Activated CD8-positive, alpha-beta memory T cell treated with anti-CD3 and anti-CD28 coated beads, Interleukin-2, amount 50 U/mL, for 1 hour (primary cell): ENCODE measurements at regions not wholly inside any gene's neighbourhood (a gene's known extent, or its start where the extent isn't known, plus 50 kb on each side); places are given as distances from the start of the nearest gene placed in this dataset.
"Not testable (repeated sequence)": the region's sequence is repeated elsewhere in the genome, so short reads cannot be mapped to it uniquely, and the experiment has no call there.

Experiments used
- DNase-seq: peaks from one replicate; pipeline ENCODE4 v3.0.0-alpha.2; 2020; ENCODE audit errors: extremely low read depth

DNA sequence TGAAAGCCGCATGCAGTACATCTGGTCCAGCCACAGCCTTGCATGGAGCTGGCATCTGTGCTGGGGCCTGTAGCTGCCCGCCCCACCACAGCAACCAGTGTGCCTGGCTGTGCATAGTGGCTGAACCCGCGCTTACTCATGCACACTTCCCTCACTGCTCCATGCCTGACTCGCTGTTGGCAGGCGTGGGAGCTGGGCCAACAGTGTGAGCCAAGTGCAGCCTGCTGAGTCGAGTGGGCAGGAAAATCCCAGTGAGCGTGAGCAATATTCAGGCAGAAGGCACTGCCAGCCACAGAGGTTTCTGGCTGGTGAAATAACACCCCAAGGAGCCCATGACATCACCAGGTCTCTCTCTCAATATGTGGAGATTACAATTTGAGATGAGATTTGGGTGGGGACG is 1674.1 kb upstream of the TMEFF2 start:
- DNase-seq = no peak

DNA sequence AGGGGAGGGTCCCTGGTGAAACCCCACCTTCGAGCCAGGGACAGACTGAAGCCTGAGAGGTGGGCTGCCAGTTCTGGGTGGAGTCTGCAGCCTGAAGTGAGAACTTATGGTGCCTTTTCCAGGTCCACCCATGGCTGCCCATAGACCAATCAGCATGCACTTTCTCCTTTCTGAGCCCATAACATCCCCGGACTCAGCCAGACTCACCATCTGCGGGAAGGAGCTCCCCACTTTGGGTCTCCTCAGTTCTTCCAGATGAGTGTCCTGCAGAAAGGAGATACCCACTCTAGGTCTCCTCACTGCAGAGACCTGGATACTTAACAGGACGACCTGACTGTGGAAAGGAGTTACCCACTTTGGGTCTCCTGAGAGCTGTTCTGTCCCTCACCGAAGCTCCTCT is 1673.4 kb upstream of the TMEFF2 start:
- DNase-seq = no peak

DNA sequence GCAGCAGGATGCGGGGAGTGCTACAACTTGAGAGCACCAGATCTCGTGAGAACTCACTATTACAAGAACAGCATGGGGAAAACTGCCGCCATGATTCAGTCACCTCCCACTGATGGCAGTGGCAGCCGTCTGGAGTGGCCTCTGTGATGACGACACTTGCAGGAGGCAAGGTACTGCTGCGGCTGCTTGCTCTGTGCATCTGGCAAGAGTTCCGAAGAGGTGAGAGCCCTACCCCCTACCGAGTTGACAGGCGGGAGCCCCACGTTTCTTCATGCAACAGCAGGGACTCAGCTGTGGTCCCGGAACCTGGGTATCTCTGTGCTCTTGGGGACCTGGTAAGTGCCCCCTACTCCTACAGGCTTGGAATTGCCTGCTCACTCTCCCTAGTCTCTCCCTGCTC is 1672.7 kb upstream of the TMEFF2 start:
- no peak for DNase-seq

DNA sequence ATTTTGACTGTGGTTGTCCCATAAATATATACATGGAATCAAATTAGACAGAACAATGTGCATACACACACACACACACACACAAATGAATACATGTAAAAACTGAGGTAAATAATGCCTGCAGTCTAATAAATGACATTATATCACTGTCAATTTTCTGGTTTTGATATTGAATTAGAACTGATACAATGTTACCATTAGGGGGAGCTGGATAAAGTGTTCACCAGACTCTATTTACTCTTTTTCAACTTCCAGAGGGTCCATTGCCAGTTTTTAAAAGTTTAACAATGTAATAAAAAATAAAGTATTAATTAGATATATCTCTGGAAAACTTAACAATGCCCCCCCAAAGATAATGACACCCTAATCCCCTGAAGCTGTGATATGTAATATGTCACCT is 1666.8 kb upstream of the TMEFF2 start:
- DNase-seq = no peak

DNA sequence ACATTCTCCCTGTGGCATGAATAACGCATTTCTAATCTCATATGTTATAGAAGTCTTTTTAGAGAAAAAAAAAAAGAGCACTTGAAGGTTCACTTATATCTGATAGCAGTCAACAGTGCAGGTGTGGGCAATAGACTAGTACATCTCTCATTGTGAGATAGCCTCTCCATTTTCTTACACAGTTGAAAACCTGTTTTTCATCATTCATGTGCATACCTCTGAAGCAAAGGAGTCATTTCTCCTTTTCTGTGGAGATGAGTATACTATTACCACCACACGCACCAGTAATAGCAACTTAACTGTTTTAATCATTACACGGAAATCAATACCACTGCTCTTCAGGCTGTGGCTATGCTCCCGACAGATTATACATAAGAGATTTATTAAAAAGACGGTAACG is 1653.3 kb upstream of the TMEFF2 start:
- no peak for DNase-seq

DNA sequence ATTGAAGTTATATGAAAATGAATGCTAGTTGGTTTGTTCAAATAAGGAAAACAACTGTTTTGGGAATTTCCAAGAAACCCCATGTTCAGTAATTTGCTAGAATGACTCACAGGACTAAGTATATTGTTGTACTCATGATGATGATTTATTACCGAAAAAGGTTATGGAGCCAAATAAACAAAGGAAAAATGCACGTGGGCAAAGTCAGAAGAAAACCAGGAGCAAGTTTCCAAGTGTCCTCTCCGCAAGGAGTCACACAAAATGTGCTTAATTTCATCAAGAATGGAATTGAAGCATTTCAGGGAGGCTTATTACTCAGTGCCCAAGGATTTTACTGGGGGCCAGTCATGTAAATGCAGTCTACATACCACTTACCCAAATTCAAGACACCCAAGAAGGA is 1652.4 kb upstream of the TMEFF2 start:
- DNase-seq = no peak

DNA sequence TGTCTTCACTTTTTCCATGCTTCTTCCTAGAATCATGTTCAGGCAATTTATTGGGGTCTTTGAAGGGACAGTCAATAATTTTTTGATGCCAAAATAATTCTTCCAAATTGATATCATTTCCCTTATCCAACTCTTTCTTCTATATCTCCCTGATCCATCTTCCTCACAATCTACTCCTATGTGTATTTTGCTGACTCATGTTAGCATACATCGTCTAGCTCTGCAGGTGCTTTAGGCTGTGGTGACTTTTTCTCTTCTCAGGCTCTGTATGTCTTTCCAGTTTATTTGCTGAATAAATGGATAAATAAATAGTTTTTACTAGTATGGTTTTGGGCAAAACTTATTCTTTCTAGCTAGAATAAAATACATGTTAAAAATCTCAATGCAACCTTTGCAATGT is 1650.9 kb upstream of the TMEFF2 start:
- no peak for DNase-seq

DNA sequence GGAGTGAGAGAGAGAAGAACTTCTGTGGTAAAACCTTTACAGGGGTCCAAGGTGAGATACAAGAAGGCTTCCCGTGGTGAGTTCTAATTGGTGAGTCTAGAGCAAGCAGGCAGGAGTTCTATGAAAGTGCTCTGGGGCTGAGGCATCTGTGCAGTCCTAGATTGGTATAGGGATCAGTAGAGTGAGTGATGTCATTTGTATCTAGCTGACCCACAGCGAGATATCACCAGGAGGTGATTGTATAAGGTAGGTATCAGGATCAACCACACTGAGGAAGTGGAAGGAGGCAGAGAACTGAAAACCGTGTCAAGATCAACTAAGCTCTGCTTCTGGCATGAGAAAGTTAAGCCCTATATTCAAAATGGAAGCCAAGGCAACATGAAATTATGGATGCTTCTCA is 1648.9 kb upstream of the TMEFF2 start:
- DNase-seq = no peak

DNA sequence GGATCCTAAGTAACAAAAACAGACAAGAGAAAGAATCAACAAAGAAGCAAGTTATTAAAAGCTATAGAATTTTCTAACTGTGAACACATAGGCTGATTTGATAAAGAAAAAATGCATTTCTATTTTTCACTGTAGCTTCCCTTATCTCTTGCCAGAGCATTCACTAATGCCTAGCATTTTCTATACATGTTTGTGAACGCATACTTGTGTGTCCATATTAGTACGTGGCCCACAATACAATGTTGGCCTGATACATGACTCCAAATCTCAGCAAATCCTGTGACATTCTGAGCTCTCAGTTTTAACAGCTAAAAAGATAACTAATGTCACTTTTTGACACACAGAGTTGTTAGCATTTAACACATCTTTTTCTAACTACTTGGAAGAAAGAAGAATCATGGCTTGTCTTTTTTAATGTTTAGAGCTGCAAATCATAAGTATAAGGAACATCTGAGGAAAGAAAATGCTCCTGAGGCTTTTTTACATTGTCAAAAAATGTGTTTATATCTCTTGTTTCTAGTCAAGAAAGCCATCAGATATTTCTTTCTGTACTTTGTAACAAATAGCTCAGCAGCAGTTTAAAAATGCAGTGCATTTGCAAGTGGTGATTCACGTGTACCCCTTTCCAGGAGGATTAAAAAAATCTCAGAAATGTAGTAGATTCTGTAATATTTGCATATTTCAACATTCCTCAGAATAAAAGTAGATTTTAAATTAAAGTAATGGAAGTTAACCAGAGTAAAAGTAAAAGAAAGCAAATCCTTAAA is 1646.8 kb upstream of the TMEFF2 start:
- DNase-seq = no peak

DNA sequence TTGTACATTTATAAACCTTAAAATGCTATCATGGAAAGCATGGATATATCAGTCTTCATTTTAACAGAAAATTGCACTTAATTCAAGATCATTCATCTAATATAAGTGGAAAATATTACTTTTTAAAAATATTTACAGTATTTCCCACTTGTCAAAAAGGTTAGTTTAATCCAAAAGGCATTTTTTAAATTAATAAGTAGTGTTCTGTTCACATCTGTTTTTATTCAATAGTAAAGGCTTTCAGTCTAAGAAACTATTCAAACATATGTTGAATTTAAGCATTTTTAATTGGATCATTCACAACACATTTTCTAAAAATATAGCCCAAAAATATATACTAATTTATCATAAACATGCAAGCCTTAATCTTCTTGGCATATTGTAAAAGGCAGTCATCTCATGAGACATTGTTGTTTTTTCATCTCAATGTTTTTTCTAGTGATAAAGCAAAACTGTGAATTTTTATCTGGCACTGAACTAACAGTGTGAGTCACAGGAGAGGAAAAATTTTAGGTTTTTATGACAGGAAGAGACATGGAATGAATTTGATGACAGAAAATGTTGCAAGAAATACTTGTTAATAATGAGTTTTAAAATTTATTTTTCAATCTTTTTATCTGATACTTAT is 1642.5 kb upstream of the TMEFF2 start:
- DNase-seq = no peak

DNA sequence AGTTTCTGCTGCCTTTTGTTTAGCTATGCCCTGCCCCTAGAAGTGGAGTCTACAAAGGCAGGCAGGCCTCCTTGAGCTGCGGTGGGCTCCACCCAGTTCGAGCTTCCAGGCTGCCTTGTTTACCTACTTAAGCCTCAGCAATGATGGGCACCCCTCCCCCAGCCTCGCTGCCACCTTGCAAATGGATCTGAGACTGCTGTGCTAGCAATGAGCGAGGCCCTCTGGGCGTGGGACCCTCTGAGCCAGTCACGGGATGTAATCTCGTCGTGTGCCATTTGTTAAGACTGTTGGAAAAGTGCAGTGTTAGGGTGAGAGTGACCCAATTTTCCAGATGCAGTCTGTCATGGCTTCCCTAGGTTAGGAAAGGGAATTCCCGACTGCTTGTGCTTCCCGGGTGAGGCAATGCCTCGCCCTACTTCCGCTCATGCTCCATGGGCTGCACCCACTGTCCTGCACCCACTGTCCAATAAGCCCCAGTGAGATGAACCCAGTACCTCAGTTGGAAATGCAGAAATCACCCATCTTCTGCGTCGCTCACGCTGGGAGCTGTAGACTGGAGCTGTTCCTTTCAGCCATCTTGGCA is 1641.8 kb upstream of the TMEFF2 start:
- DNase-seq = not testable (repeated sequence)

DNA sequence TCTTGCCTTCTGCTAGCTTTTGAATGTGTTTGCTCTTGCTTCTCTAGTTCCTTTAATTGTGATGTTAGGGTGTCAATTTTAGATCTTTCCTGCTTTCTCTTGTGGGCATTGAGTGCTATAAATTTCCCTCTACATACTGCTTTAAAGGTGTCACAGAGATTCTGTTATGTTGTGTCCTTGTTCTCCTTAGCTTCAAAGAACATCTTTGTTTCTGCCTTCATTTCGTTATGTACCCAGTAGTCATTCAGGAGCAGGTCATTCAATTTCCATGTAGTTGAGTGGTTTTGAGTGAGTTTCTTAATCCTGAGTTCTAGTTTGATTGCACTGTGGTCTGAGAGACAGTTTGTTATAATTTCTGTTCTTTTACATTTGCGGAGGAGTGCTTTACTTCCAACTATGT is 1639.2 kb upstream of the TMEFF2 start:
- not testable (repeated sequence) for DNase-seq

DNA sequence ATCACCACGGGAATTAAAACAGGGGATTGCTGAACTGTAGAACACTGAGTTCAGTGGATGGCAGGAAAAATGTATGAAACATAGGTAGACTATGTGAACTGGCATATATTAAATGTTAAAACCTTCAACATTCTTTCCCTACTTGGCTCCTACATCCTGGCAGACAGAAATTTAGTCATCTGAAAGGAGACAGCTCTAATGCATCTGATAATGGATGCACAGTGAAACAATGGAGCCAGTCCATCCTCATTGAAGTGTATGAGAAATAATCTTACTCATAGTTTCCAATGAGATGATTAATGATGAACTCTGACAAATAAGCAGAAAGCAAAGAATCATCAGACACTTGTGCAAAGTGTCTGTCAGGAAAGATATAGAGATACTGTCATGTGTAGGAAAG is 1629.7 kb upstream of the TMEFF2 start:
- no peak for DNase-seq

DNA sequence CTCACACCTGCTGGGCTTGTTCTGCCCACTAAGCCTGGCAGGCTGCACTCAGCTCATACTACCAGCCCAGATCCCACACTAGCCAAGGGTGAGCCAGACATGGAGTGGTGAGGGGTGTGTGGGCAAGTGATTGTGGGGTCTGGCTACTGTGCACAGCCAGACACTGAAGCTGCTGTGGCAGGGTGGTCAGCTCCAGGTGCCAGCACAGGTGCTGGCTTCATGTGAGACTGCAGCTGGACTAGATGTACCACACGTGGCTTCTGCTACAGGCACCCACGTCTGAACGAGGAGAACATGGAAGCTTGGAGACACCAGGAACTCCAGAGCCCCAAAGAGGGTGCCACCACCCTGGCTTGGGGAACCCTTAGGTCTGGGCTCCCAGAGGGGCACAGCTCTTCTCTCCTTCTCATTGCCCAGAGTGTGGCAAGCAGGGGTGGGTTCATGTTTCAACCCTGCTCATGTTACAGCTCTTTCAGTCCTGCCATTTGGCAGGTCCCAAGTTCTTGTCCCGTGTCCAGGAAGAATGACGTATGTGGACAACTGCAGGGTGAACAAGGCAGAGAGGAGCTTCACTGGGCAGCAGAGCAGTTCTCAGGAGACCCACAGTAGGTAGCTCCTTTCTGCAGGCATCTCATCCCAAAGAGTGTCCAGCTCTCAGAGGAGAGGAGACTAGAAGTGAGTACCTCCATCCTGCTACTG is 1624.2 kb upstream of the TMEFF2 start:
- no peak for DNase-seq

DNA sequence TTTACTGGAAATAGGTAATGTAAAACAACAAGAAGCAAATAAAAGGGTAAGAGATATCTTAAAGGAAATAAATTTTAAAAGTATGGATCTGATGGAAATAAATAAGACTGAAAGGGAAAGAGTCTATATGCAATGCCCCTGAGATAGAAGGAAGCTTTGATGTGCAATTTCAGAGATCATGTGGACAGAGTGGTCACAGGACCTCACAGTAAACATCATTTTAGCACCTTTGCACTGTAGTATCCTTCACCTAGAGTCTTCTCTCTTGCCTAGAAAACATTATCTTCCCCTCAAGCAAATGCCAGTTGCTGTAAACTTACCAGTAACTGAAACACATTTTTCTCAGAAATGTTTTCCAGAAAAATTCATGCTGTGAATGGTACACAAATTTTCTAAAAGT is 1621.3 kb upstream of the TMEFF2 start:
- DNase-seq = no peak

DNA sequence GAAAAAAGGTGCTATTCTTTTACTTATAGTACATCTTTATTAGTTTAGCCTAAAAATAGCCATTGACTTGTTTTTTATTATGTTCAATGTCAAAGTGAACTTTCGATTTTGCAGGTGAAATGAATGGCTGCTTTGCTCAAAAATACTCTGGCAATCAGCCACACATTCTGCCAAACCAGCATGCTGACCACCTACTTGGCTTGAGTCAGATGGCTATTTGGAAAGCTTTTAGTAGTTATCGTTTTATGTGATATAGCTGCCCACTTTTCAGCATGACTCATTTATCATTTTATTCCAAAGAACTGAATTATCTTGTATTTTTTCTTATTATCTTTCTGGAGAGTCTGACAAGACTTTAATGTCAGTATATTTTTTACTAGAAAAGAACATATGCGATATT is 1615.8 kb upstream of the TMEFF2 start:
- DNase-seq = no peak

DNA sequence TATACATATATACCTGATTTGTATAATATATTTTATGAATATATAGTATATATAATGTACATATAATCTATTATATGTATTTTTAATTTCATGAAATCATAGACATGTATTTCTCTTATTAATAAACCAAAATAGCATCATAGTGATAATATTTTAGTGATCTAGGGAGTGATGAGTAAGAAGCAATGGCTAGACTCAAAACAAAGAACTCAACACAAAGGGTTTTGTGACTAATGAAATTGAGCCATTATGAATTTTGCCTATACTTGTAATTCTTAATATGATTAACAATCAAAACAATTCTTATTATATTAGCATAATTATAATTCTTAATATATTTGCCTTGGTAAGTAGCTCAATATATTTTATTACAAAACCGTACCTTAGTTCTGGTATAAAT is 1614.1 kb upstream of the TMEFF2 start:
- no peak for DNase-seq

DNA sequence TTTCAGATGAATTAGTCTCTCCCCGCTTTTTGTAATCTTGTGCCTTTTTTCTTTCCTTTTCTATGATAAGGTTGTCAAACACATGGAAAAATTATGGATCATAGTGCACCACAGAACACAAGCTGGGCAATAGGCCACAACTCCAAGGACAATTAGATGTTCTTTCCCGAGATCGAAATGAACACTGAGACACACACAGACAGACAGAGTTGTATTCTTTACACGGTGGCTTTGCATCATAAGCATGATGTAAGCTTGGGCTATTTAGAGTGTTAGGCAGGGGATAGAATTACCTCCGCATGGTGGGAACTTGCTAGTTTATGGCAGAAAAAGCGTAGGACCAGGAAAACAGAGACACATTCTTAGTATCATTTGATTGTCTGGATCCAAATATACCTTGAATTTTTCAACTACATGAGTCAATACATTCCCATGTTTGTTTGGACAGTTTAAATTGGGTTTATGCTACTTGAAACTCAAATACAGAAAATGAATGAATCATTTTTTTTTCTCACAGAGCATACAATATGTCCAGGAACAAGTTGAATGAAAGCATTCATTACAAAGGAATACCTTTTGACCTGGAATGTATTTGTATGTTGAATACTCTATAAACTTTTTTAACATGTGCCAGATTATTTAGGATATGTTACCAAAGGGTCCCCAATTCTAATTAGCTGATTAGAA is 1611.5 kb upstream of the TMEFF2 start:
- no peak for DNase-seq

DNA sequence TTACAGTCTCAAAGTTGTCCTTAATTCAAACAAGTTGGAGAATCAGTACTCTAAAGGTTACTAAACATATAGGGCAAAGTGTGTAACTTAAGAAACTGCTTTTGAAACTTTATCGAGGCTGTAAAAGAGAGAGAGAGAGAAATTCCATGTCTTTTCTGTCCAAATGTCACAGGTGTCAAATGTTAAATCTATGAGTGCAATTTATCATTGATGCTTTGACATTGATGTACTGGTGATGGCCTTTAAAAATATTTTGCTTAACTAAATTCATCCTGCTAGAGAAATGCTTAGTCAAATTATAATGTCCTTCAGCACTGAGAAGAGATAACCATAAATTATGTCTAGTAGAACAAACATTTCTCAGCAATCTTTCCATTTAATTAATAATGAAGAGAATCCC is 1602.1 kb upstream of the TMEFF2 start:
- no peak for DNase-seq

DNA sequence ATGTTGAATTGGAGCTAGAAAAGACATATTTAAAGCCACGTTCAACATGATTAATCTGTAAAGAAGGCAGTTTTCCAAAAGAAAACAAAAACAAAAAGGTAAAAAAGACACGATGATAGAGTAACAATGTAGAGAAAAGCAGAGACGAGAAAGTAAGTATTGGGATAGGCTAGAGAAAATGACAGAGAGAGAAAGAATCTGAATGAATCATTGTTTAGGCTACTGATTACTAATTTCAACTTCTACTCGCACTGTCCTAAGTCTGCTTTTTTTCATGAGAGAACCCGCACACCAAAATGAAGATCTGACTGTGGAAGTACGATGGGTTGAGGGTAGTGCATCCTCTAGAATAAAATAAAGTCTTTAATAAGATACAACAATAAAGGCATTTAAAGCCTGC is 1599.2 kb upstream of the TMEFF2 start:
- DNase-seq = no peak

DNA sequence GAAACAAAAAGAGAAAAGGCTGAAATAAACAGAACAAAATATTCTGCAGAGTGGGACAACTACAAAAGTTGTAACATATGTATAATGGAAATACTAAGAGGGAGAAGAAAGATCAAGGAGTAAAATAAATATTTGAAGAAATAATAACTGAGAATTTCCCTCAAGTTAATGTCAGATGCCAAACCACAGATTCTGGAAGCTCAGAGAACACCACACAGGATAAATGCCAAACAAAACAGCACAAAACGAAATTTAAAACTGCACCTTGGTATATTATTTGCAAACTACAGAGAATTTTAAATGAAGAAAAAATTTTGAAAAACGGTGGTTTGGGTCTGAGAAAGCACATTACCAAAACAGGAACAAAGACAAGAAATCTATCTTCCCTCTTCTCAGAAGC is 1588.9 kb upstream of the TMEFF2 start:
- no peak for DNase-seq

DNA sequence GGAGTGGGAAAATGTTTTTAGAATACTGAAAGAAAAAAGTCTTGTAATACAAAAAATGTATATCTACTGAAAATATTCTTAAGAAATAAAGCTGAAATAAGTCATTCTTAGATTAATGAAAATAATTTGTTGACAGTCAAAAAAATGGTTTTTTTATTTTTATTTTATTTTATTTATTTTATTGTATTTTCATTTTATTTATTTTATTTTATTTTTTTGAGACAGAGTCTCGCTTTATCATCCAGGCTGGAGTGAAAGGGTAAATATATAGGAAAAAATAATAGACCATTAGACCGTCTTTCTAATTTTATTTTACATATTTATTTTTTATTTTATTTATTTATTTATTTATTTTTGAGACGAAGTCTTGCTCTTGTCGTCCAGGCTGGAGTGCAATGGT is 1583.6 kb upstream of the TMEFF2 start:
- DNase-seq = no peak
